ENCODE measurements at regions not wholly inside any gene's neighbourhood (a gene's known extent, or its start where the extent isn't known, plus 50 kb on each side); places are given as distances from the start of the nearest gene placed in this dataset.

DNA sequence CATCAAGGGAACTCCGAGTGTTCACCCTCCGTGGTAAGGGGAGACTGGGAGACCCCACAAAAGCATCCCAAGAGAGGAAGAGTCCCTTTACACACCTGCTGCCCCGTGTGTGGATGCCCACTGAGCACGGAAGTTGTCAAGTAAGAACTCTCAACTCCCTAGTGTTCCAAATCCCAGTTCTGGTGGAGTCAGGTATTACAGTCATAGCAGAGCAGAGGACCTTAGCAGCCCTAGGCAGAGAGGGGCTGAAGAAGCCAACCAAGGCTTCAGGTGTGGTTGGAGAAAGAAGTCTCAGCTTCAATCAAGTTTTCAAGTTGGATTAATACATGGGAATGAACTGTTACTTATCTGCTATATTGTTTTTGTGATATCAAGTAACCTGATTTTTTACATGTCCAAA, 512.5 kb downstream of the RNF144A start:
- Histone ChIP-seq H3K4me3 (ENCODE audit: low read length) (no peak overlapping the region), H3K27ac (ENCODE audit: low read depth, low read length) (no peak overlapping the region), H3K4me1 (ENCODE audit: control insufficient read depth, insufficient read depth, low read length) (peaks cover 4% of the 10 kb centered on the region), H3K9me3 (ENCODE audit: control insufficient read depth, low read length) (no peaks in the 10 kb centered on the region), H3K27me3 (ENCODE audit: control insufficient read depth, insufficient read depth, low read length, poor library complexity, severe bottlenecking) (peaks cover 29% of the 10 kb centered on the region), H3K36me3 (ENCODE audit: control insufficient read depth, insufficient read depth, low read length) (no peaks in the 10 kb centered on the region), H3K9ac (ENCODE audit: extremely low read depth, low read length, poor library complexity, severe bottlenecking) (no peak overlapping the region)
- TF ChIP-seq, protein P1, sequence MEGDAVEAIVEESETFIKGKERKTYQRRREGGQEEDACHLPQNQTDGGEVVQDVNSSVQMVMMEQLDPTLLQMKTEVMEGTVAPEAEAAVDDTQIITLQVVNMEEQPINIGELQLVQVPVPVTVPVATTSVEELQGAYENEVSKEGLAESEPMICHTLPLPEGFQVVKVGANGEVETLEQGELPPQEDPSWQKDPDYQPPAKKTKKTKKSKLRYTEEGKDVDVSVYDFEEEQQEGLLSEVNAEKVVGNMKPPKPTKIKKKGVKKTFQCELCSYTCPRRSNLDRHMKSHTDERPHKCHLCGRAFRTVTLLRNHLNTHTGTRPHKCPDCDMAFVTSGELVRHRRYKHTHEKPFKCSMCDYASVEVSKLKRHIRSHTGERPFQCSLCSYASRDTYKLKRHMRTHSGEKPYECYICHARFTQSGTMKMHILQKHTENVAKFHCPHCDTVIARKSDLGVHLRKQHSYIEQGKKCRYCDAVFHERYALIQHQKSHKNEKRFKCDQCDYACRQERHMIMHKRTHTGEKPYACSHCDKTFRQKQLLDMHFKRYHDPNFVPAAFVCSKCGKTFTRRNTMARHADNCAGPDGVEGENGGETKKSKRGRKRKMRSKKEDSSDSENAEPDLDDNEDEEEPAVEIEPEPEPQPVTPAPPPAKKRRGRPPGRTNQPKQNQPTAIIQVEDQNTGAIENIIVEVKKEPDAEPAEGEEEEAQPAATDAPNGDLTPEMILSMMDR (conservative IDR thresholded peaks at IDR 0.05) = peak; percentile 45
- Mint-ChIP-seq H3K4me1 (peaks cover 5% of the 10 kb centered on the region), H3K9me3 (peaks cover 11% of the 10 kb centered on the region), H3K27ac (no peak overlapping the region), H3K4me3 (no peak overlapping the region), H3K36me3 (ENCODE audit: low read depth) (no peaks in the 10 kb centered on the region), H3K27me3 (ENCODE audit: insufficient read depth) (peaks cover 20% of the 10 kb centered on the region)
- 90 to 100% methylated on average over 2 to 4 of the region's 4 CpGs for WGBS, 2 experiments (ENCODE audit: insufficient coverage in 1 of 2, insufficient read length in 1 of 2)
- DNase-seq = no peak

DNA sequence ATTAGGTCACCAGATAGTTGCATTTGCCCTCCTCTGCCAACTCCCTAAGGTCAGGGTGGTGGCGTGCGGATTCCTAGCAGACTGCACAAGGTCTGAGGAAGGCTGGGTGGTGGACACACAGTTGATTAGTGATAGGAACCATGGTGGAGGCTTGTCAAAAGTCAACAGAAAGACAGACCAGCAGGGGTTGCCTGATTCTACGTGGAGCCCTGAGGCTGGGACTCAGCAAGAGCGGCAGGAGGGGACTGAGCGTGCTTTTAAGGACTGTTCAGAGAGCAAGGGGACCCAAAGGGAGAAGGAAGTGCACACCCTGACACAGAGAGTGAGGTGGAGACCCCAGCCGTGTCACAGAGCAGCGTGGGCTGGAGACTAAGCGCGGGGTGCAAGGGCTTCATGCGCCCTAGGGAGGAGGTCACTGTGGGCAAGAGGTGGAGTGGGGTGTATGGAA, 513.2 kb downstream of the RNF144A start:
- H3K27ac Mint-ChIP-seq = no peak overlapping the region

DNA sequence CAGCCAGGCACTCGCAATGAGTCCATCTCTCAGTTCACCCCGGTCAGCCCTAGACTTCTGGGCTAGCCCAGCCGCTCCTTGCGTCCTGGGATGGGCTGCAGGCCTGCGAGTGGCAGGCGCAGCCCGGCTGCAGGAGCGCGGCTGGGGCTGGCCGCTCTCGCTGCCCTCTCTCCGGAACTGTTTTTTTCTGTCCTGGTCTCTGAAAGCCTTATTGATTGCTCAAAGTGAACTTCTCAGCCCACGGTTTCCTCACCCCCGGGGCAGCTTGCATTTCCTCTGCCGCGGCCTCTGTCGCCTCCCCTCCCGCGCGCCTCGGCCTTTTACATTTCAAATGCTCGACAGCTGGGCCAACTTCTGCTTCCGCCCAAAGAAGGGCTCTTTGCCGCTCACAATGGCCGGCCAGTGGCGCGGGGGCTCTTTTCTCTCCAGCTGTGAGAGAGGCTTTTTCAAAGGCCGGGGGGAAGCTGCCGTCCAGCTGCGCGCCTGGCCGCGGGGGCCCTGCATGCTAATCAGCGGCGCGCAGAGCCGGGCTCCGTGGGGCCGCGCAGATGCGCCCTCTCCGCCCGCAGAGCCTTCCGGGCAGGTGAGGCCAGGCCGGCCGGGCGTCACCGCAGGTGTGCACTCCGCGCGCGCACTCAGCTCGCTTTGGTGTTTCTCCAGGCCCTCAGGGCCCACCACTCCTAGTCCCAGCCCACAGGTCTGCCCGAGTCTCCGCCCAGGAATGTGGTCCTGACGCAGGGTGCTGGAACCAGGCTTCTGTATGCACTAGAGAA, 513.8 kb downstream of the RNF144A start:
- H3K9me3 ChIP-seq (ENCODE audit: control insufficient read depth, low read length) = no peaks in the 10 kb centered on the region
- DNase-seq = peak; percentile 88
- H3K27ac Mint-ChIP-seq = no peak overlapping the region
- H3K4me3 Mint-ChIP-seq = peak overlapping the region; percentile 57
- no peaks in the 10 kb centered on the region for H3K36me3 ChIP-seq (ENCODE audit: control insufficient read depth, insufficient read depth, low read length)
- H3K36me3 Mint-ChIP-seq (ENCODE audit: low read depth) = no peaks in the 10 kb centered on the region
- H3K27me3 Mint-ChIP-seq (ENCODE audit: insufficient read depth) = peaks cover 20% of the 10 kb centered on the region
- H3K4me3 ChIP-seq (ENCODE audit: low read length) = peak overlapping the region; percentile 45
- peaks cover 11% of the 10 kb centered on the region for H3K9me3 Mint-ChIP-seq
- peaks cover 4% of the 10 kb centered on the region for H3K4me1 ChIP-seq (ENCODE audit: control insufficient read depth, insufficient read depth, low read length)
- no peak overlapping the region for H3K9ac ChIP-seq (ENCODE audit: extremely low read depth, low read length, poor library complexity, severe bottlenecking)
- 14 to 19% methylated on average over 28 to 56 of the region's 56 CpGs for WGBS, 2 experiments (ENCODE audit: insufficient coverage in 1 of 2, insufficient read length in 1 of 2)
- peaks cover 29% of the 10 kb centered on the region for H3K27me3 ChIP-seq (ENCODE audit: control insufficient read depth, insufficient read depth, low read length, poor library complexity, severe bottlenecking)
- TF ChIP-seq, protein P1 (conservative IDR thresholded peaks at IDR 0.05) = no peak
- H3K4me1 Mint-ChIP-seq = peaks cover 5% of the 10 kb centered on the region
- peak overlapping the region; percentile 70 for H3K27ac ChIP-seq (ENCODE audit: low read depth, low read length)

More for the DNA sequence above, 513.2 kb downstream of the RNF144A start:
- H3K9ac ChIP-seq (ENCODE audit: extremely low read depth, low read length, poor library complexity, severe bottlenecking) = no peak overlapping the region
- Mint-ChIP-seq H3K27me3 (ENCODE audit: insufficient read depth) (peaks cover 20% of the 10 kb centered on the region), H3K4me3 (peak overlapping the region; percentile 57), H3K4me1 (peaks cover 5% of the 10 kb centered on the region), H3K9me3 (peaks cover 11% of the 10 kb centered on the region), H3K36me3 (ENCODE audit: low read depth) (no peaks in the 10 kb centered on the region)
- H3K27me3 ChIP-seq (ENCODE audit: control insufficient read depth, insufficient read depth, low read length, poor library complexity, severe bottlenecking) = peaks cover 29% of the 10 kb centered on the region
- peak overlapping the region; percentile 70 for H3K27ac ChIP-seq (ENCODE audit: low read depth, low read length)
- no peak for DNase-seq
- peak overlapping the region; percentile 45 for H3K4me3 ChIP-seq (ENCODE audit: low read length)
- TF ChIP-seq, protein P1 (conservative IDR thresholded peaks at IDR 0.05) = no peak
- H3K36me3 ChIP-seq (ENCODE audit: control insufficient read depth, insufficient read depth, low read length) = no peaks in the 10 kb centered on the region
- no peaks in the 10 kb centered on the region for H3K9me3 ChIP-seq (ENCODE audit: control insufficient read depth, low read length)
- WGBS, 2 experiments (ENCODE audit: insufficient coverage in 1 of 2, insufficient read length in 1 of 2) = 32 to 62% methylated on average over 3 to 10 of the region's 10 CpGs
- peaks cover 4% of the 10 kb centered on the region for H3K4me1 ChIP-seq (ENCODE audit: control insufficient read depth, insufficient read depth, low read length)

All from endodermal cell (in vitro differentiated cells).